ENCODE measurements at regions not wholly inside any gene's neighbourhood (a gene's known extent, or its start where the extent isn't known, plus 50 kb on each side); places are given as distances from the start of the nearest gene placed in this dataset.

DNA sequence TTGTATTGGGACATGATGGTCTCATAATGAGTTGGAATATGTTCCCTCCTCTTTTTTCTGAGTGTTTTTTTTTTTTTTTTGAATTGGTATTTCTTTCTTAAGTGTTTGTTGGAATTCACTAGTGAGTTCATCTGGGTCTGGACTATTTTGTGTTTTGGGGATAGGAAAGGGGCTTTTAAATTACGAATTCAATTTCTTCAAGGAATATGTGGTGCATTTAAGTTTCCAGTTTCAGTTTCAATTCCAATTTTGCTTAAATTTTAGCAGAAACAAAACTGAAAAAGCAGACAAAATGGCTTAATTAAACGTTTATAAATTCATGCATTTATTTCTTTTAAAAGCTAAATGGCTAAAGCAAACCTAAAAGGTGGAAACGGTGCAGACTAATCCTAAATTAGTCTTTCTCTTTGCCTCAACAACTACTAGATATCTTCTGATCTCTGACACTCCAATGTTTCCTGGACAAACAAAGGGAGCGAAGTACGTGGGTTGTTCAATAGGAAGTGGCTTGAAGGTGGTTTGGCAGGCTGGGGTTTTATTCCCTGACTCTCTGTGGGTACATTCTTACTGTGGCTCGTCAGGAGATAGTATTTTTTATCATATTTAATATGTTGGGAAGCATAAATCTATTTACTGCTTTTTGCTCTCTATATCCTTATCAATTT is 50.0 kb upstream of the CORO2B start:
- Histone ChIP-seq H3K27ac (no peak overlapping the region), H3K4me1 (ENCODE audit: control insufficient read depth in 1 of 2, insufficient read depth in 1 of 2, low read depth in 1 of 2, low read length in 1 of 2) (no peaks in the 10 kb centered on the region), H3K36me3 (no peaks in the 10 kb centered on the region), H3K27me3 (no peaks in the 10 kb centered on the region), H3K4me3 (ENCODE audit: low read depth in 1 of 2, low read length in 1 of 2) (no peak overlapping the region), H3K9me3 (no peaks in the 10 kb centered on the region)
- TF ChIP-seq, protein P1, sequence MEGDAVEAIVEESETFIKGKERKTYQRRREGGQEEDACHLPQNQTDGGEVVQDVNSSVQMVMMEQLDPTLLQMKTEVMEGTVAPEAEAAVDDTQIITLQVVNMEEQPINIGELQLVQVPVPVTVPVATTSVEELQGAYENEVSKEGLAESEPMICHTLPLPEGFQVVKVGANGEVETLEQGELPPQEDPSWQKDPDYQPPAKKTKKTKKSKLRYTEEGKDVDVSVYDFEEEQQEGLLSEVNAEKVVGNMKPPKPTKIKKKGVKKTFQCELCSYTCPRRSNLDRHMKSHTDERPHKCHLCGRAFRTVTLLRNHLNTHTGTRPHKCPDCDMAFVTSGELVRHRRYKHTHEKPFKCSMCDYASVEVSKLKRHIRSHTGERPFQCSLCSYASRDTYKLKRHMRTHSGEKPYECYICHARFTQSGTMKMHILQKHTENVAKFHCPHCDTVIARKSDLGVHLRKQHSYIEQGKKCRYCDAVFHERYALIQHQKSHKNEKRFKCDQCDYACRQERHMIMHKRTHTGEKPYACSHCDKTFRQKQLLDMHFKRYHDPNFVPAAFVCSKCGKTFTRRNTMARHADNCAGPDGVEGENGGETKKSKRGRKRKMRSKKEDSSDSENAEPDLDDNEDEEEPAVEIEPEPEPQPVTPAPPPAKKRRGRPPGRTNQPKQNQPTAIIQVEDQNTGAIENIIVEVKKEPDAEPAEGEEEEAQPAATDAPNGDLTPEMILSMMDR (IDR thresholded peaks at IDR 0.05), result no peak

Measured in neutrophil (primary cell).